ENCODE measurements at regions not wholly inside any gene's neighbourhood (a gene's known extent, or its start where the extent isn't known, plus 50 kb on each side); places are given as distances from the start of the nearest gene placed in this dataset.

DNA sequence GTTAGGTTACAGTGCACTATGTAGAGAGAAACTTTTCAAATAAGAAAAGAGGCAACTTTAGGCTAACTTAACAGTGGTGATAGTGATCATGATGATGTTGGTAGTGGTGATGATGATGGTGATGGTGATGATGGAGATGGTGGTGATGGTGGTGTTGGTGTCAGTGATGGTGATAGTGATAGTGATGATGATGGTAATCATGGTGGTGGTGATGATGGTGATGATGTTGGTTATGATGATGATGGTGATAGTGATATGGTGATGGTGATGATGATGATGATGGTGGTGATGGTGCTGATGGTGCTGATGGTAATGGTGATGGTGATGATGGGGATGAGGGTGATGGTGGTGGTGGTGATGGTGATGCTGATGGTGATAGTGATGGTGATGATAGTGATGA, 107.4 kb downstream of the DLL1 start:
- Histone ChIP-seq H3K27ac (ENCODE audit: low read length) (no peak overlapping the region), H3K27me3 (ENCODE audit: control insufficient read depth, insufficient read depth, low read length) (no peaks in the 10 kb centered on the region), H3K9me3 (ENCODE audit: control insufficient read depth, insufficient read depth, low read length) (no peaks in the 10 kb centered on the region), H3K4me3 (ENCODE audit: low read length) (no peak overlapping the region), H3K36me3 (ENCODE audit: control insufficient read depth, insufficient read depth, low read length) (no peaks in the 10 kb centered on the region; the same call in 1 of the 2 replicates), H3K4me1 (ENCODE audit: control insufficient read depth, insufficient read depth, low read length) (no peaks in the 10 kb centered on the region)
- DNase-seq (ENCODE audit: low read depth, low spot score): no peak

DNA sequence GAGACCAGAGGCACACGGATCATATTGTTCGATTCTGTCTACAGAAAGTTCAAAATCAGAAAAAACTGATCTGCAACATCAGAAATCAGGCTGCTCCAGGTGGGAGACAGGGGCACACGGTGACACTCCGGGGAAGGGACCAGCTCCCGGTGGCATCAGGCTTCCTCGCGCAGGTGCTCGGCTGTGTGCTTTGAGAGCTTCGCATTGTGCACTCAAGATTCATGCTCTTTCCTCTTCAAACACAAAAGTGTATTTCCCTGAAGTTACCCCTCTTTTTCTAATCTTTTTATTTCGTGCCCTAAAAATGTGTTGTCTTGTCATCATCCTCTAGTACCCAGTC, 108.1 kb downstream of the DLL1 start:
- Histone ChIP-seq H3K36me3 (ENCODE audit: control insufficient read depth, insufficient read depth, low read length) (no peaks in the 10 kb centered on the region; the same call in 1 of the 2 replicates), H3K4me1 (ENCODE audit: control insufficient read depth, insufficient read depth, low read length) (no peaks in the 10 kb centered on the region), H3K9me3 (ENCODE audit: control insufficient read depth, insufficient read depth, low read length) (no peaks in the 10 kb centered on the region), H3K27ac (ENCODE audit: low read length) (no peak overlapping the region), H3K27me3 (ENCODE audit: control insufficient read depth, insufficient read depth, low read length) (no peaks in the 10 kb centered on the region), H3K4me3 (ENCODE audit: low read length) (no peak overlapping the region)
- no CpG with 5 or more reads among the region's 10 CpGs for WGBS (ENCODE audit: insufficient coverage, insufficient read length)
- DNase-seq (ENCODE audit: low read depth, low spot score): no peak

- no peaks in the 10 kb centered on the region for H3K27me3 ChIP-seq (ENCODE audit: control insufficient read depth, insufficient read depth, low read length)
- no peak for DNase-seq (ENCODE audit: low read depth, low spot score)
- WGBS (ENCODE audit: insufficient coverage, insufficient read length): no CpG with 5 or more reads among the region's 19 CpGs
- no peak overlapping the region for H3K4me3 ChIP-seq (ENCODE audit: low read length)
- H3K27ac ChIP-seq (ENCODE audit: low read length): no peak overlapping the region
- H3K36me3 ChIP-seq (ENCODE audit: control insufficient read depth, insufficient read depth, low read length): no peaks in the 10 kb centered on the region; the same call in 1 of the 2 replicates
- no peaks in the 10 kb centered on the region for H3K4me1 ChIP-seq (ENCODE audit: control insufficient read depth, insufficient read depth, low read length)
- H3K9me3 ChIP-seq (ENCODE audit: control insufficient read depth, insufficient read depth, low read length): no peaks in the 10 kb centered on the region
These were observed 108.6 kb downstream of the DLL1 start for GRCh38 chr6:170182093-170182780.

DNA sequence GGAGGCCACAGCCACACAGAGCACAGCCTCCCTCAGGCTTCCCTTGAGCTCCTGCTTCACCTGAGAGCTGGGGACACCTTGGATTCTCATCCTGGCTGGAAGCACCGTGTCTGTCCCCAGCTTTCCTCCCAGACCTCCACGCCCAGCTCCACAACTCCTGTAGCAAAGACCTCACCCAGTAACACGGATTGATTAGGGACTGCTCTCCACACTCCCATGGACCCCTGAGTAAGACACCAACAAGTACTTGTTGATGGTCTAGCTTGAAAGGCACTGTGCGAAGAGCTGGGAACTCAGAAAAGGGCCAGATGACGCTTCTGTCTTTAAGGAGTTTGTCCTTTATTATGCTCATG, 109.6 kb downstream of the DLL1 start:
- H3K4me3 ChIP-seq (ENCODE audit: low read length): no peak overlapping the region
- H3K9me3 ChIP-seq (ENCODE audit: control insufficient read depth, insufficient read depth, low read length): no peaks in the 10 kb centered on the region
- H3K27ac ChIP-seq (ENCODE audit: low read length): no peak overlapping the region
- H3K4me1 ChIP-seq (ENCODE audit: control insufficient read depth, insufficient read depth, low read length): peaks cover 1% of the 10 kb centered on the region; the same call in 1 of the 2 replicates
- no peak for DNase-seq (ENCODE audit: low read depth, low spot score)
- no peaks in the 10 kb centered on the region for H3K27me3 ChIP-seq (ENCODE audit: control insufficient read depth, insufficient read depth, low read length)
- no CpG with 5 or more reads among the region's 5 CpGs for WGBS (ENCODE audit: insufficient coverage, insufficient read length)
- H3K36me3 ChIP-seq (ENCODE audit: control insufficient read depth, insufficient read depth, low read length): no peaks in the 10 kb centered on the region; the same call in 1 of the 2 replicates

DNA sequence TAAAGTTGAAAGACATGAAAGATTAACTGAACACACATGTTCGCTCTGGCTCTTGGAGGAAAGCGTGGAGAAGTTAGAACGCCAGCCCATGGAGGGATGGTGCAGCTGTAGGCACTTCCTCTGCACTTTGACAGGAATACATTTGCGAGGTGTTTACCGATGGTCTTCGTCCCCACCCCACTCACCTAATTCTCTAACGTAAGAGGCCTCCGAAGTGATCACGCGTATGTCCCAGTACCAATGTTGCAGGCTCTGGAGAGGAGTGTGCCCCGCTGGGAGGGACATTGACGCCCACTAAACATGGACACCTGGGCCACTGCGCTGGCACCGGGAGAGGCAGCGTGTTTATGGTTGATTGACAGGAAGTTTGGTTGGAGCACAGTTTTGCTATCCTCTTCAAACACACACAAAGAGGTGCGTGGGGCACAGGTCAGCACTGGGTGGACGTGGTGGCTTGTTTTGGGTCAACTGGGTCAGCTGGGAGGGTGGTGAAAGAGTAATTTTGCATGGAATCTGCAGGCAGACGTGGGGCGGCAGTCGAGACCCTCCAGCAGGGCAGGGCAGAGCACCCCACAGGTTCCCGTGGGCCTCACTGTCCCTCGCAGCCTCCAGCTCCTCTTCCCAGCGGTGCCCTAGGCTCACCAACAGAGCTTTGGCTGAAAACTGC, 110.1 kb downstream of the DLL1 start:
- Histone ChIP-seq H3K27me3 (ENCODE audit: control insufficient read depth, insufficient read depth, low read length) (no peaks in the 10 kb centered on the region), H3K4me1 (ENCODE audit: control insufficient read depth, insufficient read depth, low read length) (peaks cover 2% of the 10 kb centered on the region; the same call in 1 of the 2 replicates), H3K36me3 (ENCODE audit: control insufficient read depth, insufficient read depth, low read length) (no peaks in the 10 kb centered on the region), H3K9me3 (ENCODE audit: control insufficient read depth, insufficient read depth, low read length) (no peaks in the 10 kb centered on the region), H3K27ac (ENCODE audit: low read length) (no peak overlapping the region), H3K4me3 (ENCODE audit: low read length) (no peak overlapping the region)
- no peak for DNase-seq (ENCODE audit: low read depth, low spot score)
- WGBS (ENCODE audit: insufficient coverage, insufficient read length): no CpG with 5 or more reads among the region's 23 CpGs

GRCh38 chr6:170179616-170180324, 111.1 kb downstream of the DLL1 start:
- no peak overlapping the region for H3K27ac ChIP-seq (ENCODE audit: low read length)
- no peak for DNase-seq (ENCODE audit: low read depth, low spot score)
- H3K4me3 ChIP-seq (ENCODE audit: low read length): no peak overlapping the region
- no peaks in the 10 kb centered on the region for H3K27me3 ChIP-seq (ENCODE audit: control insufficient read depth, insufficient read depth, low read length)
- no CpG with 5 or more reads among the region's 10 CpGs for WGBS (ENCODE audit: insufficient coverage, insufficient read length)
- H3K4me1 ChIP-seq (ENCODE audit: control insufficient read depth, insufficient read depth, low read length): peaks cover 2% of the 10 kb centered on the region; the same call in 1 of the 2 replicates
- H3K36me3 ChIP-seq (ENCODE audit: control insufficient read depth, insufficient read depth, low read length): no peaks in the 10 kb centered on the region
- no peaks in the 10 kb centered on the region for H3K9me3 ChIP-seq (ENCODE audit: control insufficient read depth, insufficient read depth, low read length)

DNA sequence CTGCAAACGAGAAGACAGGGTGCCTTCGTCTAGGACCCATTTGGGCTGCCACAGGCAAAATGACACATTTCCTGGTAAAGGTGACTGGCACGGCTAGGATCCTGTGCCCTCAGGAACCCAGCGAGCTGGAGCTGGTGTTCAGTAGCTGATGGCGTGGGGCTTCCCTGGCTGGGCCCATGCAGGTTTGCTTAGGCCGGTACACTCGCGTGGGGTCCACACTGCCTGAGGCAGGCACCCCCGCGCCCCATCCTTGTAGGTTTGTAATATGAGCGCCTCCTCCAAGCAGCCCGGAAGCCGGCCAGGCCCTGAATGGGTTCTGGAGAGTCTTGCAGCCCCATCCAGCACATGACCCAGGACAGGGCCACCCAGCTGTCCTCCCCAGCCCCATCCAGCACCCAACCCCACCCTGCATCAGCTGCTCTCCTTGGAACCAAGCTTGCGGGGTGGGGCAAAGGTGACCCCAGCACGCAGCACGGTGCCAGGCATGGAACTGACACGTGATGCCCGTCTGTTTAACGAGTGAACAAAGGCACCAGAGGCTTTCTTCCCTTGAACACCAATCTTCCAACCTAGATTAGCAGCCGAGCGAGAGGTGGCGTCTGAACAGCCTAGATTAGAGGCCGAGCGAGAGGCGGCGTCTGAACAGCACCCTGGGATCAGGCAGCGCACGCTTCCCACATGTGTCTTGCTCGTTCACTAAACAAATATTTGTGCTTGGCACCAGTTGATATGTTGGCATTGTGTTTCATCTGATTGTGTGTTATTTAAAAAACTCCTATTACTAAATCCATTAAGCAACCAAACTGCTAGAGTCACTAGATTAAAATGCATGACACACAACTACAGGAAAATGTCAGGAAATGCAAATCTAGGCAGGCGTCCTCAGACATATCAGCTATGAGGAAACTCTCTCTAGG, 112.1 kb downstream of the DLL1 start:
- H3K27ac ChIP-seq (ENCODE audit: low read length): no peak overlapping the region
- H3K4me3 ChIP-seq (ENCODE audit: low read length): no peak overlapping the region
- no peak for DNase-seq (ENCODE audit: low read depth, low spot score)
- H3K27me3 ChIP-seq (ENCODE audit: control insufficient read depth, insufficient read depth, low read length): no peaks in the 10 kb centered on the region
- no peaks in the 10 kb centered on the region for H3K9me3 ChIP-seq (ENCODE audit: control insufficient read depth, insufficient read depth, low read length)
- H3K36me3 ChIP-seq (ENCODE audit: control insufficient read depth, insufficient read depth, low read length): no peaks in the 10 kb centered on the region
- peaks cover 2% of the 10 kb centered on the region; the same call in 1 of the 2 replicates for H3K4me1 ChIP-seq (ENCODE audit: control insufficient read depth, insufficient read depth, low read length)
- no CpG with 5 or more reads among the region's 30 CpGs for WGBS (ENCODE audit: insufficient coverage, insufficient read length)

DNA sequence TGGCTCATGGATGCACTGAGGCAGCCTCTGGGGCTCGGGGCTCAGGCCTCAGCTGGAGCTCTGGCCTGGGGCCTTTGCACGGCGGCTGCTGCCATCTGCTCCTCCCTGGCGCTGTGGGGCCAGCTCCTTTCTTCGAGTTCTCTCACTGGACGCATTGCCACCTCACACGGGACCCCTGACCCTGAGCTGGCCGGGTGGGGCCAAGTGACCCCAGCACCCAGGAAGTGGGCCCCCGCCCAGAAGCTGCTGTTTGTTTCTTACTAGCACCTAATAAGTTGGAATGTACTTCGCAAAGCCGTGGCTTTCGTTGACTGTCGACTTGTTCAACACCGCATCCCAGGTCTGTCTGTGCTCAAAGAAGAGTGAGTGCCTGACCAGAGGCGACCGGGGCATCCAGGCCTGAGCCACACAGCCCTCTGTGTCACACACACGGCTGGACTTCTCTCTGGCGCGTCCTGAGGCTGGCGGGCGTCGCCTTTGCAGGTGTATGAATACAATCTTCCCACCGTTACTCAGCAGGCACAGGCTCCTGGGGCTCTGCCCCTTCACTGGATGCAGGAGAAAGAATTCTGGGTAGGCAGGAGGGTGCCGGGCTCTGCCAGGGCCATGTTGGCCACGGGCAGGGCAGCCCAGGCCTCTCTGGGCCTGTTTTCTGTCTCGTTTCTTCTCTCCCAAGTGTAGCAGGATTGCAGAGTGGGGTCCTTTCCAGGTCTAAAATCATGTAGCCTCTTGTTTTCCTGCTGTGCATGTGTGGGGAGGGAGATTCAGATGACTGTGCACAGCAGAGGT, 112.9 kb downstream of the DLL1 start:
- no peak overlapping the region for H3K4me3 ChIP-seq (ENCODE audit: low read length)
- no peaks in the 10 kb centered on the region for H3K27me3 ChIP-seq (ENCODE audit: control insufficient read depth, insufficient read depth, low read length)
- no peak overlapping the region for H3K27ac ChIP-seq (ENCODE audit: low read length)
- H3K36me3 ChIP-seq (ENCODE audit: control insufficient read depth, insufficient read depth, low read length): no peaks in the 10 kb centered on the region
- no peak for DNase-seq (ENCODE audit: low read depth, low spot score)
- no CpG with 5 or more reads among the region's 26 CpGs for WGBS (ENCODE audit: insufficient coverage, insufficient read length)
- H3K4me1 ChIP-seq (ENCODE audit: control insufficient read depth, insufficient read depth, low read length): peaks cover 2% of the 10 kb centered on the region; the same call in 1 of the 2 replicates
- H3K9me3 ChIP-seq (ENCODE audit: control insufficient read depth, insufficient read depth, low read length): no peaks in the 10 kb centered on the region

DNA sequence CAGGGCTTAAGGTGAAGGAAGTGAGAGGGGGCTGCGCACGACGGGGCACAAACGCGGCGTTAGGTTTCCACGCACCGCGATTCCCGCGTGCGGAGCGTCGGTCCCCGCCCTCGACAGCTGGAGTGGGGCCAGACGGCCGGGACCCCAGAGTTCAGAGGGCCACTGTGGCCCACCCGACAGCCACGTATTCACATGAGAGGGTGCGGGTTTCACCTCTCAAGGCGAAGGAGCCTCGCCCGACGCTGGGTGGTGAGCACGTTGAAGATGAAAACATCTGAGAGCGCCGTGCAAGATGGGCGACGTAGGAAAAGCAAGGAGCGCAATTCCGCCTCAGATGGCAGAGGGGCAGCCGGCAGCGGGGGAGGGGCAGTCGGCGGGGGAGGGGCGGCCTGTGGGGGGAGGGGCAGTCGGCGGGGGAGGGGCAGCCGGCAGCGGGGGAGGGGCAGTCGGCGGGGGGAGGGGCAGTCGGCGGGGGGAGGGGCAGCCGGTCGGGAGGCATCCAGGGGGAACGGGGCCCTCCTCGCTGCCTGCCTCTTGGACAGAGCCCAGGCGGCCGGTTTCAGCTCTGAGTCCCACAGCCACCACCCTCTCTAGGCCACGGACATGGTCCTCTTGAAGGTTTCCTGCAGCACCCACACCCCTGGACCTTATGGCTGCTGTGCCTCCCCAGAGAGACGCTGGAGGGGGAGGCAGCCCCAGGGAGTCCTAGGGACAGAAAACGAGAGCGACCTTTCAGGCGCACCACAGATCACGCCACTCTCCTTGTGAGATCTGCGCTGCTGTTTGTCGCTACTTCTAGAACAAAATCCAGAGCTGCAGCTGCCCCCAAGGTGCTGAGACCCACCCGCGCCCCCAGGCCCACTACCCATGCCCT, 113.7 kb downstream of the DLL1 start:
- DNase-seq (ENCODE audit: low read depth, low spot score): no peak
- H3K36me3 ChIP-seq (ENCODE audit: control insufficient read depth, insufficient read depth, low read length): no peaks in the 10 kb centered on the region
- no peak overlapping the region; the same call in 1 of the 2 replicates for H3K4me3 ChIP-seq (ENCODE audit: low read length)
- no CpG with 5 or more reads among the region's 61 CpGs for WGBS (ENCODE audit: insufficient coverage, insufficient read length)
- no peaks in the 10 kb centered on the region for H3K27me3 ChIP-seq (ENCODE audit: control insufficient read depth, insufficient read depth, low read length)
- H3K27ac ChIP-seq (ENCODE audit: low read length): no peak overlapping the region
- no peaks in the 10 kb centered on the region for H3K9me3 ChIP-seq (ENCODE audit: control insufficient read depth, insufficient read depth, low read length)
- peaks cover 2% of the 10 kb centered on the region; the same call in 1 of the 2 replicates for H3K4me1 ChIP-seq (ENCODE audit: control insufficient read depth, insufficient read depth, low read length)
